ENCODE measurements at regions not wholly inside any gene's neighbourhood (a gene's known extent, or its start where the extent isn't known, plus 50 kb on each side); places are given as distances from the start of the nearest gene placed in this dataset.

DNA sequence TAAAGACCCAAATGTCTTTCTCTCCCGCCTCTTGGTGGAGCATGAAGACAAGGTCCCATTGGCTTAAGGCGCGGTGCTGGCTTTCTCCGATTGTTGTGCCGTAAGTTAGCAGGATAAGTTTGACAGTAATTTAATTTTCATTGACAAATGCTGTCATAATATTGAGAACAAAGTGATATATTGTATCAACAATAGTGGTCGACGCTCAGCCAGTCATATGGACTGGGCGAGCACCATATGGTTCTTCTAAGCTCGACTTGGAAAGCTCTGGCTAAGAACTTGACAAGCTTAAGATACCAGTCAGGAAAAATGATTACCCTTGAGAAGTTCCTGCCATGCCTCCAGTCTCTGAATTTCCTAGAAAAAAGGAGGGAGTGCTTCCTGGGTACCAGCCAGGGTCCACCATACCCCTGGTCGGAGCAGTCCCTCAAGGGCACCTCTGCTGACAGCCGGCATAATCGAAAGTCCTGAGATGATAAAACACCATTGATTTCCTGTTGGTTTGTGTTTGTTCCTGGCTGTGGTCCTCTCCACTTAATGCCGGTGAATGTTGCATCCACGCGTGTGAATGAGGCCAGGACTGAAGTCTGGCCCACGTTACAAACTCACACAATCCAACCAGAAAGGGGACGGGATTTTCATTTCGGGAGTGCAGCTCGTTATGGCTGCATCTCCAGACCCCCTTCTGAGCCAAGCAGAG is 262.1 kb downstream of the ZNF536 start:
- DNase-seq (ENCODE audit: low read depth, low spot score) (no peak), ATAC-seq (no peak)
- H3K4me3 ChIP-seq (ENCODE audit: low read depth in 2 of 2, low read length in 2 of 2): no peak overlapping the region
- in situ Hi-C loops (cut with HindIII; ENCODE audit: low pct_unique_long_range_greater_than_20kb, low sequenced_read_pairs): no loop called here
- H3K27ac ChIP-seq (ENCODE audit: low read length): no peak overlapping the region
- H3K4me1 ChIP-seq (ENCODE audit: control insufficient read depth, insufficient read depth, low read length): no peaks in the 10 kb centered on the region
- BruUV-seq (replicated peaks): no TSS peak
- POLR2A ChIA-PET: no interaction called here
- CTCF ChIA-PET: interaction anchor here (0.6 kb wide), 1 partner anchor 30 kb away, joined by 6 read pairs; no protein-coding TSS in a partner anchor
- H3K36me3 ChIP-seq (ENCODE audit: control insufficient read depth, insufficient read depth, low read length): no peaks in the 10 kb centered on the region
- intact Hi-C loops (cut with micrococcal nuclease; ENCODE audit: unreplicated experiment): no loop called here
- peaks cover 2% of the 10 kb centered on the region; the same call in 1 of the 2 replicates for H3K27me3 ChIP-seq (ENCODE audit: control insufficient read depth, insufficient read depth, low read length)
- H3K9me3 ChIP-seq (ENCODE audit: control insufficient read depth, insufficient read depth, low read depth, low read length): peaks cover 6% of the 10 kb centered on the region; the same call in 1 of the 2 replicates
- TF ChIP-seq SIN3A (IDR thresholded peaks at IDR 0.05; ENCODE audit: borderline replicate concordance, insufficient read depth, low read depth, low read length) (no peak), TCF7L2 (IDR thresholded peaks at IDR 0.05; ENCODE audit: low read depth, low read length) (no peak), POLR2AphosphoS5 (IDR thresholded peaks at IDR 0.05; ENCODE audit: low read depth, low read length) (no peak), REST (IDR thresholded peaks at IDR 0.05; ENCODE audit: insufficient read depth in 1 of 2, low read depth in 2 of 2, low read length in 1 of 2) (no peak), CTCF (IDR thresholded peaks at IDR 0.05) (no peak)

- Histone ChIP-seq H3K27me3 (ENCODE audit: control insufficient read depth, insufficient read depth, low read length) (no peaks in the 10 kb centered on the region; the same call in 1 of the 2 replicates), H3K4me1 (ENCODE audit: control insufficient read depth, insufficient read depth, low read length) (no peaks in the 10 kb centered on the region), H3K36me3 (ENCODE audit: control insufficient read depth, insufficient read depth, low read length) (no peaks in the 10 kb centered on the region), H3K27ac (ENCODE audit: low read length) (no peak overlapping the region), H3K9me3 (ENCODE audit: control insufficient read depth, insufficient read depth, low read depth, low read length) (no peaks in the 10 kb centered on the region), H3K4me3 (ENCODE audit: low read depth in 2 of 2, low read length in 2 of 2) (no peak overlapping the region)
- DNase-seq (ENCODE audit: low read depth, low spot score) (no peak), ATAC-seq (no peak)
- intact Hi-C loops (cut with micrococcal nuclease; ENCODE audit: unreplicated experiment) (no loop called here), in situ Hi-C loops (cut with HindIII; ENCODE audit: low pct_unique_long_range_greater_than_20kb, low sequenced_read_pairs) (no loop called here)
- BruUV-seq (replicated peaks): no TSS peak
- TF ChIP-seq POLR2AphosphoS5 (IDR thresholded peaks at IDR 0.05; ENCODE audit: low read depth, low read length): no peak
- no peak for TF ChIP-seq REST (IDR thresholded peaks at IDR 0.05; ENCODE audit: insufficient read depth in 1 of 2, low read depth in 2 of 2, low read length in 1 of 2)
- TF ChIP-seq TCF7L2 (IDR thresholded peaks at IDR 0.05; ENCODE audit: low read depth, low read length): no peak
- no peak for TF ChIP-seq SIN3A (IDR thresholded peaks at IDR 0.05; ENCODE audit: borderline replicate concordance, insufficient read depth, low read depth, low read length)
- no peak for TF ChIP-seq CTCF (IDR thresholded peaks at IDR 0.05)
- CTCF ChIA-PET: no interaction called here
- POLR2A ChIA-PET: no interaction called here
Measured at GRCh38 chr19:30631033-30631370, 258.8 kb downstream of the ZNF536 start.

All from Panc1 (cell line).